ENCODE measurements at regions not wholly inside any gene's neighbourhood (a gene's known extent, or its start where the extent isn't known, plus 50 kb on each side); places are given as distances from the start of the nearest gene placed in this dataset.
"Not testable (repeated sequence)": the region's sequence is repeated elsewhere in the genome, so short reads cannot be mapped to it uniquely, and the experiment has no call there.

- H2AFZ ChIP-seq (ENCODE audit: low read depth, low read length, severe bottlenecking) = no peak overlapping the region
- no peaks in the 10 kb centered on the region for H3K27me3 ChIP-seq (ENCODE audit: low read length)
- no peak overlapping the region for H3K27ac ChIP-seq (ENCODE audit: low read depth, low read length)
- H3K9ac ChIP-seq (ENCODE audit: low read length) = no peak overlapping the region
- H3K9me3 ChIP-seq (ENCODE audit: insufficient read depth, low read length) = no peaks in the 10 kb centered on the region
- TF ChIP-seq EZH2phosphoT487 (conservative IDR thresholded peaks at IDR 0.05; ENCODE audit: low read length) (no peak), CTCF (IDR thresholded peaks at IDR 0.05; ENCODE audit: insufficient read depth, low read length, poor library complexity, severe bottlenecking) (no peak)
- H3K9me2 ChIP-seq (replicated peaks; ENCODE audit: insufficient read depth, low read length) = no peaks in the 10 kb centered on the region
- H3K4me3 ChIP-seq (ENCODE audit: insufficient read depth, low read length, poor library complexity, severe bottlenecking) = no peak overlapping the region
- no peaks in the 10 kb centered on the region for H3F3A ChIP-seq (ENCODE audit: insufficient read depth)
- no peaks in the 10 kb centered on the region for H3K79me2 ChIP-seq (ENCODE audit: insufficient read depth, low read length)
- H3K36me3 ChIP-seq (ENCODE audit: low read length) = no peaks in the 10 kb centered on the region
- H4K20me1 ChIP-seq (ENCODE audit: low read depth, low read length) = no peaks in the 10 kb centered on the region
- no peak overlapping the region for H3K4me2 ChIP-seq (ENCODE audit: low read depth, low read length, poor library complexity, severe bottlenecking)
These were observed 56.0 kb upstream of the ZNF195 start for GRCh38 chr11:3434976-3435375.

GRCh38 chr11:3429191-3429590 lies 50.2 kb upstream of the ZNF195 start:
- H3K9me3 ChIP-seq (ENCODE audit: insufficient read depth, low read length); H4K20me1 ChIP-seq (ENCODE audit: low read depth, low read length); H3K9ac ChIP-seq (ENCODE audit: low read length); H3K4me3 ChIP-seq (ENCODE audit: insufficient read depth, low read length, poor library complexity, severe bottlenecking); H3K27me3 ChIP-seq (ENCODE audit: low read length); H2AFZ ChIP-seq (ENCODE audit: low read depth, low read length, severe bottlenecking); H3K36me3 ChIP-seq (ENCODE audit: low read length); H3K9me2 ChIP-seq (replicated peaks; ENCODE audit: insufficient read depth, low read length); H3K27ac ChIP-seq (ENCODE audit: low read depth, low read length); H3K79me2 ChIP-seq (ENCODE audit: insufficient read depth, low read length); H3F3A ChIP-seq (ENCODE audit: insufficient read depth); H3K4me2 ChIP-seq (ENCODE audit: low read depth, low read length, poor library complexity, severe bottlenecking): not testable (repeated sequence)

All from SU-DHL-6 (cell line).